K562 (cell line): ENCODE measurements at regions not wholly inside any gene's neighbourhood (a gene's known extent, or its start where the extent isn't known, plus 50 kb on each side); places are given as distances from the start of the nearest gene placed in this dataset.

Experiments
- ATAC-seq: fragments of 200-7000 bp; cut with Tn5 transposase; 3 replicates; pipeline ENCODE4 v1.9.1; 2020; ENCODE audit warnings: moderate library complexity
- BruUV-seq: library from RNA; stranded (reverse); fragments of 400-500 nt; replicated peaks from 2 replicates; lab custom pipeline; 2021; lab: Mats Ljungman, UMichigan
- CTCF ChIA-PET: fragments of 300-600 bp; formaldehyde crosslinking; extraction: SDS; loops from one replicate; lab custom pipeline; 2021; ENCODE audit warnings: low intra/inter-chr PET ratio; lab: Yijun Ruan, JAX
- POLR2A ChIA-PET: fragments of 300-600, 350-650 bp; sonication (Branson Sonifier 250); formaldehyde crosslinking; extraction: SDS; loops from one replicate; lab custom pipeline; 2021; ENCODE audit warnings: antibody characterized with exemption, inconsistent platforms; lab: Yijun Ruan, JAX
- DNase-seq, 4 experiments: peaks; one replicate each; pipeline versions ENCODE4 v3.0.0 to v3.0.0-alpha.2; 2011 to 2018; ENCODE audit warnings: low spot score in 3 of 4, mixed read lengths in 3 of 4; ENCODE audit errors: extremely low read depth in 1 of 4
- FAIRE-seq: peaks from 2 replicates; lab custom pipeline; 2011; peaks lifted over from hg19 to GRCh38; lab: Jason Lieb, UNC
- H2AFZ ChIP-seq: 2 replicates; pipeline ENCODE4 v1.6.0; 2011; ENCODE audit warnings: low read depth, low read length, control low read depth, inconsistent platforms
- H3K27ac ChIP-seq: fragments of 200-600 bp; 3 replicates; pipeline ENCODE4 v1.8.0; 2011; ENCODE audit warnings: low read depth, mild to moderate bottlenecking, control low read depth, inconsistent platforms, low read length, moderate library complexity, mixed read lengths; ENCODE audit errors: extremely low read depth
- H3K27me3 ChIP-seq, 2 experiments: fragments of 300-600 bp in 1 of 2; 2 replicates in 1 of 2; 3 replicates in 1 of 2; pipeline versions ENCODE4 v1.6.0 to v1.8.0; 2011; ENCODE audit warnings: inconsistent platforms in 2 of 2, low read length in 2 of 2, mild to moderate bottlenecking in 1 of 2, mixed read lengths in 1 of 2, moderate library complexity in 1 of 2; ENCODE audit not compliant: control insufficient read depth in 2 of 2, insufficient read depth in 2 of 2
- H3K36me3 ChIP-seq: fragments of 300-600 bp; 3 replicates; pipeline ENCODE4 v1.8.0; 2011; ENCODE audit warnings: mild to moderate bottlenecking, low read length, inconsistent platforms; ENCODE audit not compliant: control insufficient read depth, insufficient read depth
- H3K4me1 ChIP-seq, 2 experiments: fragments of 200-600 bp in 1 of 2; replicated peaks in 1 of 2; 2 replicates in 1 of 2; 3 replicates in 1 of 2; pipeline versions ENCODE4 v1.5.1 to v1.8.0; 2011; ENCODE audit warnings: inconsistent platforms in 2 of 2, low read length in 2 of 2, mild to moderate bottlenecking in 1 of 2, mixed read lengths in 1 of 2, moderate library complexity in 1 of 2; ENCODE audit not compliant: control insufficient read depth in 2 of 2, insufficient read depth in 2 of 2
- H3K4me2 ChIP-seq: 2 replicates; pipeline ENCODE4 v1.6.1; 2011; ENCODE audit warnings: low read length, control low read depth, inconsistent platforms, mixed read lengths; ENCODE audit not compliant: insufficient read depth
- H3K4me3 ChIP-seq: fragments of 200-600 bp; sonication (generic), shearing (Covaris generic); 2 replicates; pipeline ENCODE4 v1.5.1; 2016; ENCODE audit warnings: control low read depth, inconsistent platforms
- H3K79me2 ChIP-seq: fragments of 200-600 bp; 3 replicates; pipeline ENCODE4 v1.8.0; 2011; ENCODE audit warnings: low read length, inconsistent platforms; ENCODE audit not compliant: control insufficient read depth, insufficient read depth
- H3K9ac ChIP-seq, 2 experiments: 2 replicates each; pipeline versions ENCODE4 v1.6.0 to v1.6.1; 2011; ENCODE audit warnings: low read depth in 2 of 2, low read length in 2 of 2, control low read depth in 1 of 2, inconsistent platforms in 1 of 2, mild to moderate bottlenecking in 1 of 2, mixed read lengths in 1 of 2; ENCODE audit not compliant: insufficient read depth in 1 of 2
- H3K9me1 ChIP-seq: one replicate; pipeline ENCODE4 v1.6.0; 2011; ENCODE audit warnings: inconsistent platforms, mild to moderate bottlenecking, low read length, moderate library complexity; ENCODE audit not compliant: control insufficient read depth, insufficient read depth
- H3K9me3 ChIP-seq: replicated peaks from 2 replicates; pipeline ENCODE4 v1.5.1; 2011; ENCODE audit warnings: low read depth, low read length, inconsistent platforms; ENCODE audit not compliant: control insufficient read depth, insufficient read depth
- H4K20me1 ChIP-seq: replicated peaks from 2 replicates; pipeline ENCODE4 v1.6.1; 2011; ENCODE audit warnings: low read length, inconsistent platforms, mixed read lengths; ENCODE audit not compliant: control insufficient read depth, insufficient read depth
- CREB1 ChIP-seq, 2 experiments: sonication (generic) in 1 of 2; formaldehyde crosslinking in 1 of 2; IDR thresholded peaks; 2 replicates each; pipeline versions ENCODE4 v1.6.1 to v1.8.0; 2012 to 2022; ENCODE audit warnings: inconsistent platforms in 1 of 2, mild to moderate bottlenecking in 1 of 2, missing genetic modification reagents in 1 of 2, moderate library complexity in 1 of 2
- GATAD2B ChIP-seq: fragments of 450-650 bp; IDR thresholded peaks from 2 replicates; pipeline ENCODE4 v1.6.1; 2017; ENCODE audit warnings: mild to moderate bottlenecking, borderline replicate concordance
- MEIS2 ChIP-seq: fragments of 450-650 bp; IDR thresholded peaks from 2 replicates; pipeline ENCODE4 v1.6.1; 2014; ENCODE audit warnings: mild to moderate bottlenecking; ENCODE audit not compliant: partially characterized antibody
- RBBP5 ChIP-seq: fragments of 200-600 bp; sonication (generic); IDR thresholded peaks from 2 replicates; pipeline ENCODE4 v1.6.1; 2012; ENCODE audit warnings: borderline replicate concordance, mild to moderate bottlenecking, low read length, control low read depth, inconsistent platforms; ENCODE audit not compliant: insufficient read depth, poor library complexity, severe bottlenecking
- SMARCA4 ChIP-seq: fragments of 450-650 bp; IDR thresholded peaks from 2 replicates; pipeline ENCODE4 v1.6.1; 2016
- SMARCE1 ChIP-seq: fragments of 450-650 bp; IDR thresholded peaks from 2 replicates; pipeline ENCODE4 v1.7.1; 2016; ENCODE audit warnings: mild to moderate bottlenecking
- ZNF232 ChIP-seq: sonication (generic); formaldehyde crosslinking; IDR thresholded peaks from 2 replicates; pipeline ENCODE4 v1.8.0; 2022; ENCODE audit warnings: mild to moderate bottlenecking, missing genetic modification reagents
- ZNF354B ChIP-seq: fragments of 250-450 bp; sonication (Bioruptor Pico); IDR thresholded peaks from 2 replicates; pipeline ENCODE4 v1.4.0; 2020
- ZNF57 ChIP-seq: fragments of 450-650 bp; formaldehyde crosslinking; IDR thresholded peaks from 2 replicates; pipeline ENCODE4 v1.4.0; 2020; ENCODE audit warnings: mild to moderate bottlenecking, moderate library complexity
- in situ Hi-C: fragments of 300-500 bp; cut with MboI; formaldehyde crosslinking; loops from 4 replicates; pipeline ENCODE4 v1.15.0; 2018; ENCODE audit warnings: inconsistent platforms, mixed read lengths
- intact Hi-C: fragments of 100-400 bp; cut with micrococcal nuclease; formaldehyde crosslinking; loops from 2 replicates; pipeline ENCODE4 v1.14.2; 2022
- TF ChIP-seq, protein P1 (sequence below): sonication (generic); formaldehyde crosslinking; IDR thresholded peaks from 2 replicates; pipeline ENCODE4 v1.5.0; 2020; ENCODE audit warnings: missing genetic modification reagents
- TF ChIP-seq, protein P2 (sequence below): fragments of 250-450 bp; sonication (Bioruptor Pico); IDR thresholded peaks from 2 replicates; pipeline ENCODE4 v1.8.0; 2022; ENCODE audit warnings: inconsistent platforms

DNA sequence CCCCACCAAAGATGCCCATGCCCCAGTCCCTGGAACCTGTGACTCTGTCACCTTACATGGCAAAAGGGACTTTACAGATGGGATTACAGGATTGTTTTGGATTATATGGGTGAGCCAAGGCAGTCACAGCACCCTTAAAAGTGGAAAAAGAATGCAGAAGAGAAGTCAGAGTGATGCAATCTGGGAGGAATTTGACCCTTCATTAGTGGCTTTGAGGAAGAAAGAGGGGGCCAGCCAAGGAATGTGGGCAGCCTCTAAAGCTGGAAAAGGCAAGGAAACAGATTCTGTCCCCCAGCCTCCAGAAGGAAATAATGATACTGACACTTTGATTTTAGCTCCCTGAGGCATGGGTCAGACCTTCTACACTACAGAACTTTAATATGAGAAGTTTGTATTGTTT is 257.3 kb upstream of the ISX start:
- no peak overlapping the region for H3K4me2 ChIP-seq
- CTCF ChIA-PET: no interaction called here
- no peaks in the 10 kb centered on the region for H3K36me3 ChIP-seq
- no peak overlapping the region for H3K4me3 ChIP-seq
- POLR2A ChIA-PET: no interaction called here
- no peaks in the 10 kb centered on the region for H4K20me1 ChIP-seq
- TF ChIP-seq GATAD2B (no peak), ZNF232 (CRISPR knock-in tag) (no peak), ZNF57 (CRISPR knock-in tag) (no peak), MEIS2 (no peak), RBBP5 (no peak), CREB1 (IDR thresholded peaks at IDR 0.05) (no peak), CREB1 (CRISPR knock-in tag; IDR thresholded peaks at IDR 0.05) (no peak), ZNF354B (CRISPR knock-in tag) (no peak), SMARCE1 (no peak), SMARCA4 (no peak)
- TF ChIP-seq, protein P1, sequence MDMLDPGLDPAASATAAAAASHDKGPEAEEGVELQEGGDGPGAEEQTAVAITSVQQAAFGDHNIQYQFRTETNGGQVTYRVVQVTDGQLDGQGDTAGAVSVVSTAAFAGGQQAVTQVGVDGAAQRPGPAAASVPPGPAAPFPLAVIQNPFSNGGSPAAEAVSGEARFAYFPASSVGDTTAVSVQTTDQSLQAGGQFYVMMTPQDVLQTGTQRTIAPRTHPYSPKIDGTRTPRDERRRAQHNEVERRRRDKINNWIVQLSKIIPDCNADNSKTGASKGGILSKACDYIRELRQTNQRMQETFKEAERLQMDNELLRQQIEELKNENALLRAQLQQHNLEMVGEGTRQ: no peak
- TF ChIP-seq, protein P2, sequence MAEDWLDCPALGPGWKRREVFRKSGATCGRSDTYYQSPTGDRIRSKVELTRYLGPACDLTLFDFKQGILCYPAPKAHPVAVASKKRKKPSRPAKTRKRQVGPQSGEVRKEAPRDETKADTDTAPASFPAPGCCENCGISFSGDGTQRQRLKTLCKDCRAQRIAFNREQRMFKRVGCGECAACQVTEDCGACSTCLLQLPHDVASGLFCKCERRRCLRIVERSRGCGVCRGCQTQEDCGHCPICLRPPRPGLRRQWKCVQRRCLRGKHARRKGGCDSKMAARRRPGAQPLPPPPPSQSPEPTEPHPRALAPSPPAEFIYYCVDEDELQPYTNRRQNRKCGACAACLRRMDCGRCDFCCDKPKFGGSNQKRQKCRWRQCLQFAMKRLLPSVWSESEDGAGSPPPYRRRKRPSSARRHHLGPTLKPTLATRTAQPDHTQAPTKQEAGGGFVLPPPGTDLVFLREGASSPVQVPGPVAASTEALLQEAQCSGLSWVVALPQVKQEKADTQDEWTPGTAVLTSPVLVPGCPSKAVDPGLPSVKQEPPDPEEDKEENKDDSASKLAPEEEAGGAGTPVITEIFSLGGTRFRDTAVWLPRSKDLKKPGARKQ (CRISPR knock-in tag): no peak
- FAIRE-seq: no peak
- DNase-seq: no peak
- H3K4me1 ChIP-seq: no peaks in the 10 kb centered on the region
- no peak for ATAC-seq
- H3K79me2 ChIP-seq: no peaks in the 10 kb centered on the region
- H3K27me3 ChIP-seq: no peaks in the 10 kb centered on the region
- H3K27ac ChIP-seq: no peak overlapping the region
- H3K9ac ChIP-seq: no peak overlapping the region
- H2AFZ ChIP-seq: no peak overlapping the region
- no peaks in the 10 kb centered on the region for H3K9me3 ChIP-seq
- intact Hi-C loops: no loop called here
- BruUV-seq: no TSS peak
- in situ Hi-C loops: no loop called here
- H3K9me1 ChIP-seq: no peaks in the 10 kb centered on the region
